Stimulated activated naive CD8-positive, alpha-beta T cell treated with anti-CD3 and anti-CD28 coated beads, Interleukin-15, amount 100 ng/mL, for 72 hours (primary cell): ENCODE measurements at regions not wholly inside any gene's neighbourhood (a gene's known extent, or its start where the extent isn't known, plus 50 kb on each side); places are given as distances from the start of the nearest gene placed in this dataset.

Experiments used
- ATAC-seq: fragments of 150-1000 bp; cut with Tn5 transposase; 2 replicates; pipeline ENCODE4 v1.10.0; 2021; ENCODE audit warnings: mild to moderate bottlenecking, moderate library complexity
- DNase-seq, 2 donors: peaks; one replicate each; pipeline ENCODE4 v3.0.0; 2021 to 2022
- H3K27ac Mint-ChIP-seq, 2 donors: one replicate each; pipeline ENCODE4 v1.8.0; 2022; ENCODE audit warnings: mild to moderate bottlenecking in 2 of 2, mixed read lengths in 2 of 2, moderate library complexity in 2 of 2
- H3K27me3 Mint-ChIP-seq: one replicate; pipeline ENCODE4 v1.8.0; 2022; ENCODE audit warnings: mixed read lengths
- H3K4me1 Mint-ChIP-seq: one replicate; pipeline ENCODE4 v1.8.0; 2022; ENCODE audit warnings: mild to moderate bottlenecking, mixed read lengths
- H3K4me3 Mint-ChIP-seq, 2 donors: one replicate each; pipeline ENCODE4 v1.8.0; 2022; ENCODE audit warnings: mild to moderate bottlenecking in 2 of 2, mixed read lengths in 2 of 2, moderate library complexity in 1 of 2
- H3K9me3 Mint-ChIP-seq, 2 donors: one replicate each; pipeline ENCODE4 v1.8.0; 2022; ENCODE audit warnings: mixed read lengths in 2 of 2

DNA sequence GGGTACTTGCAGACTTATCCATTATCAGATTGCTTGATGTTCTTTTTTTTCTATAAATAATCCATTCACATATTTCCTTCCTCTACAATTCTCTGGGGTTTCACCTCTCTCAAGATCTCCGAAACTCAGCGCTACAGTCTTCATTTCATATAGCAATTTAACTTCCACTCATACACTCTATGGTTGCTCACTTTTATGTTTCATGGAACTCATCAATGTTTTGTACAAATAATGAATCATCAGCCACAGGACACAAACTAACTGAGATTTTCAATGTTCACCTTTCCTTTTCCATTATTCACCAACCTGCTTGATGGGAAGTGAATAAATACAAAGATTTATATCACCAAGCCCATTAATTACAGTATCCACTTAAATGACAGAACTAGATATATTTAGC is 534.7 kb downstream of the LRFN5 start:
- peaks cover 7 to 8% of the 10 kb centered on the region in 2 donors for H3K9me3 Mint-ChIP-seq
- DNase-seq (no peak), ATAC-seq (no peak)
- no peak overlapping the region for H3K4me3 Mint-ChIP-seq
- no peaks in the 10 kb centered on the region for H3K4me1 Mint-ChIP-seq
- H3K27me3 Mint-ChIP-seq: no peaks in the 10 kb centered on the region
- H3K27ac Mint-ChIP-seq: no peak overlapping the region

DNA sequence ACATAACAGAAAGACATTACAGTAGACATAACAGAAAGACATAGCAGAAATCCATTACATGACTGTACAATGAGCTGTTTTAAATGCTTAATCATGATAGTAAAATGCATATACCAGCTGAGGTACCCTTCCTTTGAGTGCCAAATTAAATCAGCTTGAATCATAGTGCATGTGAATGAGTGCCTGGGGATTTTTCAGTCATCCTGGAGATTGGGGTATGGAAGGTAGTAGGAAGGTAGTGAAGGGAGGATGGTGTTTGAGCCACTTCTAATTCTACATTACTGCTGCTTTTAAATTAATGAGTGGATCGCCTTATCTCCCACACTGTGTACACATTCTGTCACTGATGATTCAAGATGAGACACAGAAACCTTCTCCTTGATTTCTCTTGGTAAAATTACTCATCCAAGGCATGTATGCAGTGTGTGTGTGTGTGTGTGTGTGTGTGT is 534.2 kb downstream of the LRFN5 start:
- Mint-ChIP-seq H3K4me3 (no peak overlapping the region), H3K4me1 (no peaks in the 10 kb centered on the region), H3K9me3 (peaks cover 7 to 8% of the 10 kb centered on the region in 2 donors), H3K27me3 (no peaks in the 10 kb centered on the region), H3K27ac (no peak overlapping the region)
- ATAC-seq (no peak), DNase-seq (no peak)

DNA sequence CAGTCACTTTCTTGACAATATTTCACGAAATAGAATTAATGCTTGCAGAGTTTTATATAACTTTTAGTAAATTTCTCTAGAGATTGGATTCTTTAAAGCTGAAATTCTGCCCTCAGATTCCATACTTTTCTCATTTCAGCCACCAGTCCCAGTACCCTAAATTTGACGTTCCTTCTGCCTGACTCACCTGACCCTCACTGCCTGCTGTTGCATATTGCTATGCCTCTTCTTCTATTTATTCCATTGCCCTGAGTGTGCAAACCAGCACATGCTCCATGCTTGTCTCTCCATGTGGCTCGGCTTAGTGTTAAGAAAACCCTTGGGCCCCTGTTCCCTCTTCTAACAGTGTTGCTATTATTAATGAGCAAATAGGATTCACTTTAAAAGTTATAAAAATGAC is 533.3 kb downstream of the LRFN5 start:
- Mint-ChIP-seq H3K4me1 (no peaks in the 10 kb centered on the region), H3K27me3 (no peaks in the 10 kb centered on the region), H3K4me3 (no peak overlapping the region), H3K27ac (no peak overlapping the region), H3K9me3 (peaks cover 4 to 7% of the 10 kb centered on the region in 2 donors)
- DNase-seq (no peak), ATAC-seq (no peak)

DNA sequence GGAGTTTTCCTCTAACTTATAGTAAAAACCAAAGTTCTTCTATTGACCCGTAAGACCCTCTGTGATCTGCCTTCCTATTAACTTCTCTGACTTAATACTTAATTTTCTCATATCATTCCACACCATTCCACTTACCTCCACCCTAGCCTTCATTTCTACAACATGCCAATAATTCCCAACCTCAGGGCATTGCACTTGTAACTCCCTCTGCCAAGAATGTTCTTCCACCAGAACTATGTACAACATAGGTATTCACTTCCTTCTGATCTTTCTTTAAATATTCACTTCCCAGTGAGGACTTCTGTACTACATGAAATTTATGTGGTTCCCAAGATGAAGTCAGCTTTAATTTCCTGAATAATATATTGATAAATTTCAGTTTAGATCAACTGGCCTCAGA is 531.7 kb downstream of the LRFN5 start:
- Mint-ChIP-seq H3K9me3 (peaks cover 4 to 7% of the 10 kb centered on the region in 2 donors), H3K4me3 (no peak overlapping the region), H3K27me3 (no peaks in the 10 kb centered on the region), H3K27ac (no peak overlapping the region), H3K4me1 (no peaks in the 10 kb centered on the region)
- no peak for ATAC-seq
- no peak for DNase-seq

DNA sequence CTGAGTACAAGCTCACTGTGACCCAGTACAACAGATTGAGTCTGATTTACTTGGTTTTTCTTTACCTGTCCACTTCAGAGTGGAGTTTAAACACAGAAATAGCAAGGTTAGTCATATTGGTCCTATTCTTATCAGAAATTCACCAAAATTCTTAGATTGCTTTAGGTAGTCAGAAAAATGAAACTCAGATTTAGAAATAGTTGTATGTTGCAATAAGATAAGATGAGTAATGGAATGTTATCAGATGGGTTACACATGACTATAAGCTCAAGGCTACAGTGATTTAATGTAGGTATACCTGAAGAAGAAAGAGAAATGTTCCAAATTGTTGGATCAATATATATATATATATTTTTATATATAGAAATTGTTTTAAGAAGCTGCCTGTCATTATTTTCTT is 524.1 kb downstream of the LRFN5 start:
- DNase-seq: no peak
- Mint-ChIP-seq H3K4me1 (no peaks in the 10 kb centered on the region), H3K9me3 (peaks cover 8 to 9% of the 10 kb centered on the region in 2 donors), H3K27ac (no peak overlapping the region), H3K4me3 (no peak overlapping the region), H3K27me3 (no peaks in the 10 kb centered on the region)
- ATAC-seq: no peak

DNA sequence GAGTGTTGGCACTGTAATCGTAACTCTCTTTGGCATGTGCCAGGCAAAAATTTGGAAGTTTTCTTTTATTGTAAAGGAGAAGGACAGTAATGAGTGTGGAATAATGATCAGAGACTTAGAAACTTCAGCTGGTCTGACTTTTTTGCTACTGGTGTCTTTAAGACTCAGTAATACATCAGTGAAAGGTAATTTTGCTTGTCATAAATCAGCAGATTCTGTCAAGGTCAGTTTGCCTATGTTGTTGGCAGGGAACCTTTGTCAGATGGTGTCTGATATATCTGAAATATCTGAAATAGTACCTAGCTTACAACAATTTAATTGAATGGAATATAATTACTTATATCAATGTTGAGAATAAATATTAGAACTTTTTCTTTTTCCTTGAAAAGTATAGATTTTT is 516.9 kb downstream of the LRFN5 start:
- ATAC-seq (no peak), DNase-seq (no peak)
- no peak overlapping the region for H3K27ac Mint-ChIP-seq
- no peak overlapping the region for H3K4me3 Mint-ChIP-seq
- no peaks in the 10 kb centered on the region for H3K27me3 Mint-ChIP-seq
- no peaks in the 10 kb centered on the region for H3K4me1 Mint-ChIP-seq
- peaks cover 6 to 21% of the 10 kb centered on the region in 2 donors for H3K9me3 Mint-ChIP-seq

DNA sequence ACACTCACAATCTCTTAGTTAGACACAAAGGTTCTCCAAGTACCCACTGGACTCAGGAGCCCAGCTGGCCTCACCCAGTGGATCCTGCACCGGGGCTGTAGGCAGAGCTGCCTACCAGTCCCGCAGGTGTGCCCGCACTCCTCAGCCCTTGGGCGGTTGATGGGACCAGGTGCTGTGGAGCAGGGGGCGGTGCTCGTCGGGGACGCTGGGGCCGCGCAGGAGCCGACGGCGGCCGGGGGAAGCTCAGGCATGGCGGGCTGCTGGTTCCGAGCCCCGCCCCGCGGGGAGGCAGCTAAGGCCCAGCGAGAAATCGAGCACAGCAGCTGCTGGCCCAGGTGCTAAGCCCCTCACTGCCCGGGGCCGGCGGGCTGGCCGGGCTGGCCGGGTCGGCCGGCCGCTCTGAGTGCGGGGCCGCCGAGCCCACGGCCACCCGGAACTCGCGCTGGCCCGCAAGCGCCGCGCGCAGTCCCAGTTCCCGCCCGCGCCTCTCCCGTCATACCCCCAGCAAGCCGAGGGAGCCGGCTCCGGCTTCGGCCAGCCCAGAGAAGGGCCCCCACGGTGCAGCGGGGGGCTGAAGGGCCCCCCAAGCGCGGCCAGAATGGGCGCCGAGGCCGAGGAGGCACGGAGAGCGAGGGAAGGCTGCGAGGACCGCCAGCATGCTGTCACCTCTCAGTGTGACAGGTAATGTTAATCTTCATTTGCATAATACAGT is 506.8 kb downstream of the LRFN5 start:
- no peaks in the 10 kb centered on the region for H3K27me3 Mint-ChIP-seq
- ATAC-seq (no peak), DNase-seq (no peak)
- H3K4me1 Mint-ChIP-seq: no peaks in the 10 kb centered on the region
- H3K4me3 Mint-ChIP-seq: no peak overlapping the region
- H3K27ac Mint-ChIP-seq: no peak overlapping the region
- H3K9me3 Mint-ChIP-seq: peaks cover 18 to 23% of the 10 kb centered on the region in 2 donors

DNA sequence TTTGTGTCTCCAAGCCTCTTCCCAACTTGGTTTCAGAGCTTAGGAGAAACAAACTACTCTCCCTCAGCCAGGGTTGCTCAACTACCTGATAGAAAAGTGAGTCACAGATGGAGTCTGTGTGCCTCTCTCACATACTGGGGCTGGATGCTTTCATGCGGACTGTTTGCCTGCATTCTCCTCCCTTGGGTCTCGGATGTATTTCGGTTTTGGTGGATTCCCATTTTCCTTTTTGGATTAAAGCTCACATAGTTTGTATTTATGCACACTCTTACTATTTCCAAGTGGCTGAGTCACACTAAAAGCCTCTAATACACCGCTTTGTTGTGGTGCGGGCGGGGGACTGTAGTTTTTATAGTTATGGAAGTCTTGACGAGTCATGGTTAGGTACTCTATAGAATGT is 505.4 kb downstream of the LRFN5 start:
- no peaks in the 10 kb centered on the region for H3K27me3 Mint-ChIP-seq
- ATAC-seq: no peak
- H3K9me3 Mint-ChIP-seq: peaks cover 18 to 23% of the 10 kb centered on the region in 2 donors
- no peak overlapping the region for H3K27ac Mint-ChIP-seq
- no peak for DNase-seq
- H3K4me1 Mint-ChIP-seq: no peaks in the 10 kb centered on the region
- no peak overlapping the region for H3K4me3 Mint-ChIP-seq

DNA sequence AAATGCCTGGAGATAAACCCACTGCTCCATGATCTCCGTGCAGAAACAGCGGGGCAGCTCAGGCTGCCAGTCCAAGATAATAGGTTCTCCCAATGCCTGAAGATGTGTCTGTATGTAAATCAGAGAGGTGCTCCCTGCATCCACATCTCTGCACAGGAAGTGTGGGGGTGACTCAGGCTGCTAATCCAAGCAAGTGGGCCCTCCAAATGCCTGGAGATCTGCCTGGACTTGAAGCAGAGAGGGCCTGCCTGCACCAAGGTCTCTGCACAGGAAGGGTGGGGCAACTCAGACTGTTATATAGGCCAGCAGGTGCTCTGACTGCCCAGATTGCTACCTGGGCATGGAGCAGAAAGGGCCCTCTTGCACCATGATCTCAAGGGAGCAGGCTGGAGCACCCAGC is 504.7 kb downstream of the LRFN5 start:
- peaks cover 18 to 23% of the 10 kb centered on the region in 2 donors for H3K9me3 Mint-ChIP-seq
- no peak for DNase-seq
- H3K4me3 Mint-ChIP-seq: no peak overlapping the region
- H3K27ac Mint-ChIP-seq: no peak overlapping the region
- no peaks in the 10 kb centered on the region for H3K4me1 Mint-ChIP-seq
- no peaks in the 10 kb centered on the region for H3K27me3 Mint-ChIP-seq
- no peak for ATAC-seq

DNA sequence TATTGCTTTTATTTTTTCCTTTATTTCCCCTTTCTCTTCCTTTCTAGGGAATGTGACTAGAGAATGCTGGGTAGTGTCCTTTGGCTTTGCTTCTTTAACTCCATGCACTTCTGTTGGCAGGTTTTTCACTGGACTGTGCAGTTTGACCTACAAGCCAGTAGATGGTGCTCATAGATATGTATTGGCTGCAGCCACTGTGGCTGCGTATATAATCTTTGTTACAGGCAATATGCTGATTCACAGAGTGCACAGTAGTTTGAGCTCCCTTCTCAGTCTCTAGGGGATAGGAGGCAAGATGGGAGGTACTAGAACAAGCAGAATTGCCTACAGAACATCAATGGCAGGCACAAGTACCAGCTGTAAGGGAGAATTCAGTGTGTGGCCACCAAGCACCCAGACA is 503.5 kb downstream of the LRFN5 start:
- Mint-ChIP-seq H3K27ac (no peak overlapping the region), H3K9me3 (peaks cover 18 to 23% of the 10 kb centered on the region in 2 donors), H3K4me1 (no peaks in the 10 kb centered on the region), H3K4me3 (no peak overlapping the region), H3K27me3 (no peaks in the 10 kb centered on the region)
- ATAC-seq (no peak), DNase-seq (no peak)

DNA sequence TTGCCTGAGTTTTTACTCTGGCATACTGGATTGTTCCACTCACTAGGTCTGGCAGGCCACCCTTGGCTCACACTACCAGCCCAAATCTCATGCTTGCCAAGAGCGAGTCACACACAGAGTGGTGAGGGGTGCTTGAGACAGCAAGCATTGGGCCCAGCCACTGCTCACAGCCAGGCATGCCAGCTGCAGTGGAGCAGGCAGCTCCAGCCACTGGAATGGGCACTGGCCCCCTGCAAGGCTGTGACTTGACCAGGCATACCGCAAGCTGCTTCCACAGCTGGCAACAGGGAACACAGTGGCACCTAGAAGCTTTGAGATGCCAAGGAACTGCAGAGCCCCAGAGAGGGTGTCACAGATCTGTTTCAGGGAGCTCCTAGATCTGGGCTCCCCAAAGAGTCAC is 488.5 kb downstream of the LRFN5 start:
- Mint-ChIP-seq H3K27me3 (no peaks in the 10 kb centered on the region), H3K27ac (no peak overlapping the region), H3K4me1 (no peaks in the 10 kb centered on the region), H3K4me3 (no peak overlapping the region), H3K9me3 (peaks cover 0 to 12% of the 10 kb centered on the region in 2 donors)
- DNase-seq: no peak
- ATAC-seq: no peak

DNA sequence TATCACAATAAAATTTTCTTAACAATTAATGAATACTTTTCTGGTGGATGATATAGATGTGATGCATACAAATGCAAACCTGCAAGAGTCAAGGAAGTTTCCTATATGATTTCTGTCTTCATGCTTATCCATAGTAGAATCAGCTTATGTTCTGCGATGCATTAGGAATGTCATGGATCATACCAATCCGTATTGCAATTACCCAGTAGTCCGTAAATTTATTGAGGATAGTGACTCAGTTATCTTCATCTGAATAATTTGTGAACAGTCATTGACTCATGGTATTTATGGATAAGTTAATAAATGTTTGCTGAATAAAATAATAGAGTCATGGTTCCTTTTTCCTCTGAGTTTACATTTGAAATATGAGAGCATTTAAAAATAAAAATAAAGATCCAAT is 483.4 kb downstream of the LRFN5 start:
- Mint-ChIP-seq H3K4me3 (no peak overlapping the region), H3K27ac (no peak overlapping the region), H3K9me3 (peaks cover 6 to 17% of the 10 kb centered on the region in 2 donors), H3K4me1 (no peaks in the 10 kb centered on the region), H3K27me3 (no peaks in the 10 kb centered on the region)
- ATAC-seq: no peak
- no peak for DNase-seq

DNA sequence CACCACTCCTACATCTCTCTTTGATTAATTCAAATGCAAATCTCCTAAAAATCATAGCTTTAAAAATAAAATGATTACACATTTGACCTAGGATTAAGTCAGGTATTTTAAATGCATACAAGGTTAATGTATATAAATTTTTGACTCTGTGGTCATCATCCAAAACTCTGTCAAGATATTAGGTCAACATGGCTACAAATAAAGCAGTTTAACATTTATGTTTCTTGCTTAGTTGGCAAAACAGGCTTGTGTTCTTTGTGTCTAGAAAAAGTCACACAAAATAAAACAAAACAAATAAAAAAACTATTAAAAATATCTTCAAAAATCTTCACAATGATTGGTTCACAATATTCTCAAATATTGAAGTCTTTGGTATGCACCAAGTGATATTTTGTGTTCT is 473.2 kb downstream of the LRFN5 start:
- no peak overlapping the region for H3K27ac Mint-ChIP-seq
- no peak overlapping the region for H3K4me3 Mint-ChIP-seq
- H3K9me3 Mint-ChIP-seq: peaks cover 4 to 8% of the 10 kb centered on the region in 2 donors
- no peaks in the 10 kb centered on the region for H3K27me3 Mint-ChIP-seq
- H3K4me1 Mint-ChIP-seq: no peaks in the 10 kb centered on the region
- DNase-seq (no peak), ATAC-seq (no peak)

DNA sequence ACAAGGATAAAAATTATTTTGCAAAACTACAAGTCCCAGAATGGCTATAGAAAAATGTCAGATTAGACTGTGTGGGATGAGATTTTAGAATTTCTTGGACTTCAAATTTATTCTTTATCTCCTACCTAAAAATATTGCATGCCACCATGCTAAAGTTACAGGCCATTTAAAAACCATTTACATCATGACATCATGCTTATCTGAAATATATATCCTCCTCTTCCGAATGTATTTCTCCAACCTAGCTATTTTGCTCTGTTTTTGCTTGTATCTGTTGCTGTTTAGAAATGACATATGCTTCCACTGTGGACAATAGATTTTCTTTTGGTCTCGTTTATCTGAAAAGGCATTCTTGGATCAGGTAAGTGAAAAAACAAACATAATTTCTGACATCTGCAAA is 471.7 kb downstream of the LRFN5 start:
- Mint-ChIP-seq H3K4me3 (no peak overlapping the region), H3K9me3 (peaks cover 0 to 4% of the 10 kb centered on the region in 2 donors), H3K4me1 (no peaks in the 10 kb centered on the region), H3K27me3 (no peaks in the 10 kb centered on the region), H3K27ac (no peak overlapping the region)
- ATAC-seq (no peak), DNase-seq (no peak)

DNA sequence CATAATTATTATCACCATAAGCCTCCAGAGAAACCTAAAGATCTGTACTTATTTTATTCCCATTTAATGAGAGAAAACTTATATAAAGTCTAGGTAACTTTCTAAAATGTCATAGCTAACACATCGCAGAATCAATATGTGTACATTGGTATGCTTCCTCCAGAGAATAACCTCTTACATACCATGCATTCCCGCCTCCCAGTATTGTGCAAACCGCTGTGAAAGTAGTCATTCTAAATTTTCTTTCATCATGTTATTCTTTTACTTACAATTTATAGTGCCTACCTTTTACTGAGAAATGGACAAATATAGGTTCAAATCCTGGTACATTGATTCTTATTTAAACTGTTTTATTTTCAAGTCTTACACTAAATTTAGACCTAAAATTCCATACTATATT is 463.4 kb downstream of the LRFN5 start:
- H3K27ac Mint-ChIP-seq: no peak overlapping the region
- no peak overlapping the region for H3K4me3 Mint-ChIP-seq
- ATAC-seq (no peak), DNase-seq (no peak)
- H3K4me1 Mint-ChIP-seq: no peaks in the 10 kb centered on the region
- H3K27me3 Mint-ChIP-seq: no peaks in the 10 kb centered on the region
- peaks cover 0 to 4% of the 10 kb centered on the region in 2 donors for H3K9me3 Mint-ChIP-seq

DNA sequence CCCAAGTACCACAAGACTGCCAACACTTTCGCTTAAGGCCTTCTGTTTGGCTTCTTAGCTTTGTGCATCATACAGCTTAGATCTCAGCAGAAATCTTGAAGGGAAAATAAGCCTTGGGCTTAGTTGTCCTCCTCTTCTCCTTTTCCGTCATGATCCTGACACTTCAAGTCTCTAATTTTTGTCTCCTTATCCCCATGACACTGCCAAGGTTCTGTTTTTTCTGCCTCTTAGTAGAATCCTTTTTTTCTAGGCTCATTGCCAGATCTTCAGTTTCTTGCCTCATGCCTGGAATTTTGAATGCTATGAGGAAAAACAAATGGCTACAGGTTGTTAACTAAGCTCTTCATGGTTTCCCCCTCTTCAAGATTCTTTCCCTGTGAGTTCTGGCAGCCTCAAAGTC is 450.4 kb downstream of the LRFN5 start:
- DNase-seq: no peak
- no peaks in the 10 kb centered on the region for H3K4me1 Mint-ChIP-seq
- no peak overlapping the region for H3K27ac Mint-ChIP-seq
- no peak overlapping the region for H3K4me3 Mint-ChIP-seq
- ATAC-seq: no peak
- peaks cover 0 to 4% of the 10 kb centered on the region in 2 donors for H3K9me3 Mint-ChIP-seq
- no peaks in the 10 kb centered on the region for H3K27me3 Mint-ChIP-seq

DNA sequence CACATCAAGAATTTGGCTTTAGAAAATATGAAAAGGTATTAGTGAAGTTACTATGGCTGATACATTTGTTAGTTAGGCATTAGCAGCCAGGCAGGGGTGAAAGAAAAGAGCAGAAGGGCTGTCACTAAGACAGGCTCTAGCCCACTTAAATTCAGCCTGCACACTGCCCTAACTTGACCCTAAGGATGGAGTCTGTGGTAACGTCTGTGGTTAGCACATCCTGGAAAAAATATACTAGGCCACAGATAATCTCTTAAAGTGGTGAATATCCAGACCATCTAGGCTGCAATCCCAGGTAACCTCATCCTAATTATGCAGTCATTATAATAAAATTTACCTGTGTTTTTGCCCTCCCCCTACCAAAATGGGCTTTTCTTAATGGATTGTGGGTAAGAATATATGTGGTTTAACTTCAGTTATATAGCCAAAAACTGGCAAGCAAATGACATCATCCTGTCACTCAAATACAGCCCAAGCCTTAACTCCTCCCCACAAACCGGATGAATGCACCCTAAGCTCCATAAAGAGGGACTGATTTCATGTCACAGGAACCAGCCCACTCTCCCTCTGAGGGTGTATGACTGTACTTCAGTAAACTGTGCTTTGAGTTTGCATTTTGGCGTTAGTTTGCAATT is 440.9 kb downstream of the LRFN5 start:
- no peak for DNase-seq
- no peaks in the 10 kb centered on the region for H3K4me1 Mint-ChIP-seq
- H3K27me3 Mint-ChIP-seq: no peaks in the 10 kb centered on the region
- H3K4me3 Mint-ChIP-seq: no peak overlapping the region
- no peak overlapping the region for H3K27ac Mint-ChIP-seq
- H3K9me3 Mint-ChIP-seq: no peaks in the 10 kb centered on the region
- ATAC-seq: no peak
